WTC11 (cell line): ENCODE measurements at regions not wholly inside any gene's neighbourhood (a gene's known extent, or its start where the extent isn't known, plus 50 kb on each side); places are given as distances from the start of the nearest gene placed in this dataset.

Experiments
- ATAC-seq: fragments of 200-7000 bp; cut with Tn5 transposase; 2 replicates; pipeline ENCODE4 v1.10.0; 2021; ENCODE audit warnings: mild to moderate bottlenecking, moderate library complexity
- CTCF ChIA-PET: fragments of 300-600 bp; sonication (Branson Sonifier 250); formaldehyde crosslinking; loops from one replicate; lab custom pipeline; 2021; ENCODE audit warnings: antibody characterized with exemption; lab: Charles Lee
- POLR2A ChIA-PET: fragments of 350-600 bp; sonication (Branson Sonifier 250); formaldehyde crosslinking; loops from one replicate; lab custom pipeline; 2021; ENCODE audit warnings: antibody characterized with exemption; lab: Charles Lee
- DNase-seq: peaks from one replicate; pipeline ENCODE4 v3.0.0; 2021; ENCODE audit warnings: low spot score
- H3K27ac Mint-ChIP-seq: 2 replicates; pipeline ENCODE4 v1.8.0; 2021; ENCODE audit warnings: mixed read lengths
- H3K27me3 Mint-ChIP-seq: 2 replicates; pipeline ENCODE4 v1.8.0; 2021; ENCODE audit warnings: low read depth, mild to moderate bottlenecking, moderate library complexity, mixed read lengths
- H3K36me3 Mint-ChIP-seq: 2 replicates; pipeline ENCODE4 v1.8.0; 2021; ENCODE audit warnings: mixed read lengths
- H3K4me1 Mint-ChIP-seq: 2 replicates; pipeline ENCODE4 v1.8.0; 2022; ENCODE audit warnings: mixed read lengths
- H3K4me3 Mint-ChIP-seq: 2 replicates; pipeline ENCODE4 v1.8.0; 2021; ENCODE audit warnings: mild to moderate bottlenecking, moderate library complexity, mixed read lengths
- H3K9me3 Mint-ChIP-seq: 2 replicates; pipeline ENCODE4 v1.8.0; 2021; ENCODE audit warnings: mixed read lengths
- CREB1 ChIP-seq: sonication (generic); formaldehyde crosslinking; IDR thresholded peaks from 2 replicates; pipeline ENCODE4 v1.8.0; 2023; ENCODE audit warnings: mild to moderate bottlenecking, missing genetic modification reagents
- CREM ChIP-seq: sonication (generic); formaldehyde crosslinking; IDR thresholded peaks from 2 replicates; pipeline ENCODE4 v1.8.1; 2022; ENCODE audit warnings: mild to moderate bottlenecking, missing genetic modification reagents, moderate library complexity
- ESRRA ChIP-seq: sonication (generic); formaldehyde crosslinking; IDR thresholded peaks from 2 replicates; pipeline ENCODE4 v1.8.1; 2022; ENCODE audit warnings: mild to moderate bottlenecking, missing genetic modification reagents, borderline replicate concordance
- GABPB1 ChIP-seq: sonication (generic); formaldehyde crosslinking; IDR thresholded peaks from 2 replicates; pipeline ENCODE4 v1.8.1; 2023; ENCODE audit warnings: mild to moderate bottlenecking, missing genetic modification reagents
- HMGXB4 ChIP-seq: sonication (generic); formaldehyde crosslinking; IDR thresholded peaks from 2 replicates; pipeline ENCODE4 v1.8.1; 2023; ENCODE audit warnings: mild to moderate bottlenecking, moderate library complexity, missing genetic modification reagents
- IRF2 ChIP-seq: sonication (generic); formaldehyde crosslinking; IDR thresholded peaks from 2 replicates; pipeline ENCODE4 v1.8.0; 2022; ENCODE audit warnings: low read depth, missing genetic modification reagents, borderline replicate concordance
- KAT7 ChIP-seq: sonication (generic); formaldehyde crosslinking; IDR thresholded peaks from 2 replicates; pipeline ENCODE4 v1.8.1; 2023; ENCODE audit warnings: missing genetic modification reagents, mild to moderate bottlenecking, borderline replicate concordance
- MLX ChIP-seq: sonication (generic); formaldehyde crosslinking; IDR thresholded peaks from 2 replicates; pipeline ENCODE4 v1.8.1; 2023; ENCODE audit warnings: mild to moderate bottlenecking, missing genetic modification reagents, moderate library complexity
- NFYB ChIP-seq: sonication (generic); formaldehyde crosslinking; conservative IDR thresholded peaks from 2 replicates; pipeline ENCODE4 v1.8.0; 2022; ENCODE audit warnings: low read depth, missing genetic modification reagents
- NR3C1 ChIP-seq: sonication (generic); formaldehyde crosslinking; conservative IDR thresholded peaks from 2 replicates; pipeline ENCODE4 v1.8.1; 2023; ENCODE audit warnings: low read depth, mild to moderate bottlenecking, missing genetic modification reagents
- SOX15 ChIP-seq: fragments of 250-450 bp; sonication (Bioruptor Pico); IDR thresholded peaks from 2 replicates; pipeline ENCODE4 v1.9.0; 2021; ENCODE audit warnings: mild to moderate bottlenecking
- TEAD4 ChIP-seq: sonication (generic); formaldehyde crosslinking; IDR thresholded peaks from 2 replicates; pipeline ENCODE4 v1.8.0; 2022; ENCODE audit warnings: mild to moderate bottlenecking, missing genetic modification reagents
- USF1 ChIP-seq: sonication (generic); formaldehyde crosslinking; IDR thresholded peaks from 2 replicates; pipeline ENCODE4 v1.8.0; 2022; ENCODE audit warnings: mild to moderate bottlenecking, missing genetic modification reagents
- ZMAT4 ChIP-seq: fragments of 250-450 bp; sonication (Bioruptor Pico); IDR thresholded peaks from 2 replicates; pipeline ENCODE4 v1.9.0; 2021; ENCODE audit warnings: mild to moderate bottlenecking
- ZNF317 ChIP-seq: sonication (generic); formaldehyde crosslinking; IDR thresholded peaks from 2 replicates; pipeline ENCODE4 v1.8.1; 2023; ENCODE audit warnings: low read depth, mild to moderate bottlenecking, moderate library complexity, missing genetic modification reagents, borderline replicate concordance
- ZNF396 ChIP-seq: fragments of 250-450 bp; sonication (Bioruptor Pico); IDR thresholded peaks from 2 replicates; pipeline ENCODE4 v1.8.0; 2021; ENCODE audit warnings: mild to moderate bottlenecking, moderate library complexity, borderline replicate concordance
- TF ChIP-seq, protein P1 (sequence below): sonication (generic); formaldehyde crosslinking; IDR thresholded peaks from 2 replicates; pipeline ENCODE4 v1.8.0; 2022; ENCODE audit warnings: missing genetic modification reagents
- TF ChIP-seq, protein P2 (sequence below): sonication (generic); formaldehyde crosslinking; conservative IDR thresholded peaks from 2 replicates; pipeline ENCODE4 v1.8.1; 2023; ENCODE audit warnings: mild to moderate bottlenecking, low read depth, missing genetic modification reagents, moderate library complexity
- TF ChIP-seq, protein P3 (sequence below): sonication (generic); formaldehyde crosslinking; IDR thresholded peaks from 2 replicates; pipeline ENCODE4 v1.8.0; 2022; ENCODE audit warnings: mild to moderate bottlenecking, missing genetic modification reagents

DNA sequence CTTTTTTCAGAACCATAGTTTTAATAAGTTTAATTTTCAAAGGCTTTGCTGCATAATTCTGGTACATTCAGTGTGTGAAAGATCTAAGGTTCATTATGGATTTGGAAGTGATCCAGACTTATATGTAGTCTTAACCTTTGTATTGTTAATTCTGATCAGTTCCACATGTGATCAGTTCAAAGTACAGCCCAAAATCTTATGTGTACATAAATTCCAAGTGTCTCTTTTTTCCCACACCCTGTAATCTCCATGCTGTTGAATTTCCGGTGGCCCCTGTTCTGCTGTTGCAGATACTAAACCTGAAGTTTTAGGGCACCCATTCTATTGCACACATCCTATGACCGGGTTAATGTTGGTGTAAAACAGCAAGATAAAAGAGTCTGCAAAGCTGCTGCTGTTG, 1147.5 kb upstream of the CDH8 start:
- DNase-seq (no peak), ATAC-seq (no peak)
- CTCF ChIA-PET, result no interaction called here
- H3K4me3 Mint-ChIP-seq, result no peak overlapping the region
- H3K36me3 Mint-ChIP-seq, result no peaks in the 10 kb centered on the region
- POLR2A ChIA-PET, result interaction anchor here (0.7 kb wide), 1 partner anchor 24 kb away, joined by 8 read pairs; no protein-coding TSS in a partner anchor
- H3K4me1 Mint-ChIP-seq, result peaks cover 26% of the 10 kb centered on the region
- H3K27ac Mint-ChIP-seq, result no peak overlapping the region
- no peaks in the 10 kb centered on the region; the same call in 1 of the 2 replicates for H3K9me3 Mint-ChIP-seq
- TF ChIP-seq NFYB (CRISPR knock-in tag), result no peak
- no peak for TF ChIP-seq KAT7
- TF ChIP-seq, all 79 proteins: peak for 0
- H3K27me3 Mint-ChIP-seq, result no peaks in the 10 kb centered on the region

GRCh38 chr16:63175313-63175712, 1139.1 kb upstream of the CDH8 start:
- Mint-ChIP-seq H3K36me3 (no peaks in the 10 kb centered on the region), H3K4me1 (no peaks in the 10 kb centered on the region), H3K9me3 (peaks cover 9% of the 10 kb centered on the region), H3K4me3 (no peak overlapping the region), H3K27ac (no peak overlapping the region), H3K27me3 (no peaks in the 10 kb centered on the region)
- CTCF ChIA-PET, result no interaction called here
- ATAC-seq (no peak), DNase-seq (no peak)
- TF ChIP-seq, protein P1, sequence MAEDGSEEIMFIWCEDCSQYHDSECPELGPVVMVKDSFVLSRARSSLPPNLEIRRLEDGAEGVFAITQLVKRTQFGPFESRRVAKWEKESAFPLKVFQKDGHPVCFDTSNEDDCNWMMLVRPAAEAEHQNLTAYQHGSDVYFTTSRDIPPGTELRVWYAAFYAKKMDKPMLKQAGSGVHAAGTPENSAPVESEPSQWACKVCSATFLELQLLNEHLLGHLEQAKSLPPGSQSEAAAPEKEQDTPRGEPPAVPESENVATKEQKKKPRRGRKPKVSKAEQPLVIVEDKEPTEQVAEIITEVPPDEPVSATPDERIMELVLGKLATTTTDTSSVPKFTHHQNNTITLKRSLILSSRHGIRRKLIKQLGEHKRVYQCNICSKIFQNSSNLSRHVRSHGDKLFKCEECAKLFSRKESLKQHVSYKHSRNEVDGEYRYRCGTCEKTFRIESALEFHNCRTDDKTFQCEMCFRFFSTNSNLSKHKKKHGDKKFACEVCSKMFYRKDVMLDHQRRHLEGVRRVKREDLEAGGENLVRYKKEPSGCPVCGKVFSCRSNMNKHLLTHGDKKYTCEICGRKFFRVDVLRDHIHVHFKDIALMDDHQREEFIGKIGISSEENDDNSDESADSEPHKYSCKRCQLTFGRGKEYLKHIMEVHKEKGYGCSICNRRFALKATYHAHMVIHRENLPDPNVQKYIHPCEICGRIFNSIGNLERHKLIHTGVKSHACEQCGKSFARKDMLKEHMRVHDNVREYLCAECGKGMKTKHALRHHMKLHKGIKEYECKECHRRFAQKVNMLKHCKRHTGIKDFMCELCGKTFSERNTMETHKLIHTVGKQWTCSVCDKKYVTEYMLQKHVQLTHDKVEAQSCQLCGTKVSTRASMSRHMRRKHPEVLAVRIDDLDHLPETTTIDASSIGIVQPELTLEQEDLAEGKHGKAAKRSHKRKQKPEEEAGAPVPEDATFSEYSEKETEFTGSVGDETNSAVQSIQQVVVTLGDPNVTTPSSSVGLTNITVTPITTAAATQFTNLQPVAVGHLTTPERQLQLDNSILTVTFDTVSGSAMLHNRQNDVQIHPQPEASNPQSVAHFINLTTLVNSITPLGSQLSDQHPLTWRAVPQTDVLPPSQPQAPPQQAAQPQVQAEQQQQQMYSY (CRISPR knock-in tag), result no peak
- TF ChIP-seq ZMAT4 (CRISPR knock-in tag) (no peak), ESRRA (CRISPR knock-in tag) (no peak), KAT7 (no peak), NR3C1 (CRISPR knock-in tag) (no peak), HMGXB4 (CRISPR knock-in tag) (no peak), SOX15 (CRISPR knock-in tag) (no peak), TEAD4 (CRISPR knock-in tag) (no peak), ZNF396 (CRISPR knock-in tag) (no peak), USF1 (CRISPR knock-in tag) (no peak), IRF2 (CRISPR knock-in tag) (no peak), ZNF317 (CRISPR knock-in tag) (no peak), CREB1 (CRISPR knock-in tag) (no peak), GABPB1 (CRISPR knock-in tag) (no peak), CREM (CRISPR knock-in tag) (no peak), MLX (no peak)
- TF ChIP-seq, protein P2, sequence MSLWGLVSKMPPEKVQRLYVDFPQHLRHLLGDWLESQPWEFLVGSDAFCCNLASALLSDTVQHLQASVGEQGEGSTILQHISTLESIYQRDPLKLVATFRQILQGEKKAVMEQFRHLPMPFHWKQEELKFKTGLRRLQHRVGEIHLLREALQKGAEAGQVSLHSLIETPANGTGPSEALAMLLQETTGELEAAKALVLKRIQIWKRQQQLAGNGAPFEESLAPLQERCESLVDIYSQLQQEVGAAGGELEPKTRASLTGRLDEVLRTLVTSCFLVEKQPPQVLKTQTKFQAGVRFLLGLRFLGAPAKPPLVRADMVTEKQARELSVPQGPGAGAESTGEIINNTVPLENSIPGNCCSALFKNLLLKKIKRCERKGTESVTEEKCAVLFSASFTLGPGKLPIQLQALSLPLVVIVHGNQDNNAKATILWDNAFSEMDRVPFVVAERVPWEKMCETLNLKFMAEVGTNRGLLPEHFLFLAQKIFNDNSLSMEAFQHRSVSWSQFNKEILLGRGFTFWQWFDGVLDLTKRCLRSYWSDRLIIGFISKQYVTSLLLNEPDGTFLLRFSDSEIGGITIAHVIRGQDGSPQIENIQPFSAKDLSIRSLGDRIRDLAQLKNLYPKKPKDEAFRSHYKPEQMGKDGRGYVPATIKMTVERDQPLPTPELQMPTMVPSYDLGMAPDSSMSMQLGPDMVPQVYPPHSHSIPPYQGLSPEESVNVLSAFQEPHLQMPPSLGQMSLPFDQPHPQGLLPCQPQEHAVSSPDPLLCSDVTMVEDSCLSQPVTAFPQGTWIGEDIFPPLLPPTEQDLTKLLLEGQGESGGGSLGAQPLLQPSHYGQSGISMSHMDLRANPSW, result no peak
- TF ChIP-seq, protein P3, sequence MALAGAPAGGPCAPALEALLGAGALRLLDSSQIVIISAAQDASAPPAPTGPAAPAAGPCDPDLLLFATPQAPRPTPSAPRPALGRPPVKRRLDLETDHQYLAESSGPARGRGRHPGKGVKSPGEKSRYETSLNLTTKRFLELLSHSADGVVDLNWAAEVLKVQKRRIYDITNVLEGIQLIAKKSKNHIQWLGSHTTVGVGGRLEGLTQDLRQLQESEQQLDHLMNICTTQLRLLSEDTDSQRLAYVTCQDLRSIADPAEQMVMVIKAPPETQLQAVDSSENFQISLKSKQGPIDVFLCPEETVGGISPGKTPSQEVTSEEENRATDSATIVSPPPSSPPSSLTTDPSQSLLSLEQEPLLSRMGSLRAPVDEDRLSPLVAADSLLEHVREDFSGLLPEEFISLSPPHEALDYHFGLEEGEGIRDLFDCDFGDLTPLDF, result no peak
- POLR2A ChIA-PET, result no interaction called here
